HepG2 (cell line): ENCODE measurements at regions not wholly inside any gene's neighbourhood (a gene's known extent, or its start where the extent isn't known, plus 50 kb on each side); places are given as distances from the start of the nearest gene placed in this dataset.

Experiments used
- ATAC-seq: fragments of 200-7000 bp; cut with Tn5 transposase; 3 replicates; pipeline ENCODE4 v1.9.1; 2020; ENCODE audit warnings: mild to moderate bottlenecking, moderate library complexity
- BruUV-seq: library from RNA; stranded (reverse); fragments of 400-500 nt; replicated peaks from 2 replicates; lab custom pipeline; 2021; lab: Mats Ljungman, UMichigan
- CTCF ChIA-PET: fragments of 300-600 bp; formaldehyde crosslinking; extraction: SDS; loops from one replicate; lab custom pipeline; 2021; ENCODE audit warnings: low total read pairs, inconsistent platforms, low intra/inter-chr PET ratio; lab: Yijun Ruan, JAX
- POLR2A ChIA-PET: fragments of 350-600 bp; sonication (Branson Sonifier 250); formaldehyde crosslinking; loops from one replicate; lab custom pipeline; 2020; ENCODE audit warnings: antibody characterized with exemption, inconsistent platforms; lab: Yijun Ruan, JAX
- DNase-seq: peaks from one replicate; pipeline ENCODE4 v3.0.0-alpha.2; 2015; ENCODE audit warnings: low spot score
- FAIRE-seq: peaks from 3 replicates; lab custom pipeline; 2011; peaks lifted over from hg19 to GRCh38; lab: Jason Lieb, UNC
- H2AFZ ChIP-seq: one replicate; pipeline ENCODE4 v1.6.1; 2011; ENCODE audit warnings: low read length, inconsistent platforms
- H3K27ac ChIP-seq: fragments of 300-600 bp; 3 replicates; pipeline ENCODE4 v1.8.0; 2011; ENCODE audit warnings: mixed run types, mild to moderate bottlenecking, mixed read lengths, low read length, inconsistent platforms; ENCODE audit not compliant: insufficient read depth; ENCODE audit errors: extremely low read length
- H3K27me3 ChIP-seq, 2 experiments: fragments of 200-600 bp in 1 of 2; 2 replicates in 1 of 2; 3 replicates in 1 of 2; pipeline versions ENCODE4 v1.6.0 to v1.8.0; 2011; ENCODE audit warnings: low read length in 2 of 2, mild to moderate bottlenecking in 2 of 2, moderate library complexity in 2 of 2, inconsistent platforms in 1 of 2; ENCODE audit not compliant: insufficient read depth in 2 of 2, control insufficient read depth in 1 of 2
- H3K36me3 ChIP-seq, 2 experiments: fragments of 200-600 bp in 1 of 2; replicated peaks in 1 of 2; 2 replicates in 1 of 2; 3 replicates in 1 of 2; pipeline versions ENCODE4 v1.5.1 to v1.8.0; 2011; ENCODE audit warnings: low read length in 2 of 2, inconsistent platforms in 1 of 2; ENCODE audit not compliant: insufficient read depth in 2 of 2, control insufficient read depth in 1 of 2
- H3K4me1 ChIP-seq: 2 replicates; pipeline ENCODE4 v1.5.1; 2012; ENCODE audit warnings: low read length, inconsistent platforms; ENCODE audit not compliant: insufficient read depth
- H3K4me2 ChIP-seq: 2 replicates; pipeline ENCODE4 v1.6.0; 2011; ENCODE audit warnings: low read depth, low read length, inconsistent platforms
- H3K4me3 ChIP-seq, 3 experiments: fragments of 200-600 bp in 1 of 3; sonication (generic), shearing (Covaris generic) in 1 of 3; replicated peaks in 1 of 3; 2 replicates each; pipeline ENCODE4 v1.5.1; 2011 to 2016; ENCODE audit warnings: low read length in 3 of 3, inconsistent platforms in 2 of 3, low read depth in 2 of 3, mild to moderate bottlenecking in 2 of 3, control low read depth in 1 of 3, mixed read lengths in 1 of 3; ENCODE audit not compliant: insufficient read depth in 1 of 3
- H3K79me2 ChIP-seq: one replicate; pipeline ENCODE4 v1.6.1; 2011; ENCODE audit warnings: low read length, inconsistent platforms; ENCODE audit not compliant: insufficient read depth
- H3K9ac ChIP-seq: 2 replicates; pipeline ENCODE4 v1.6.0; 2011; ENCODE audit warnings: mild to moderate bottlenecking, low read depth, low read length, inconsistent platforms; ENCODE audit not compliant: insufficient read depth
- H3K9me3 ChIP-seq: 2 replicates; pipeline ENCODE4 v1.5.1; 2012; ENCODE audit warnings: mild to moderate bottlenecking, low read length
- H4K20me1 ChIP-seq: 2 replicates; pipeline ENCODE4 v1.6.0; 2011; ENCODE audit warnings: inconsistent platforms, mild to moderate bottlenecking, low read length, moderate library complexity; ENCODE audit not compliant: insufficient read depth
- BHLHE40 ChIP-seq: IDR thresholded peaks from 2 replicates; pipeline ENCODE4 v1.6.1; 2011; ENCODE audit warnings: low read length, improper control_type of control experiment
- FOXK2 ChIP-seq: fragments of 450-650 bp; IDR thresholded peaks from 2 replicates; pipeline ENCODE4 v1.6.1; 2016
- PAF1 ChIP-seq: IDR thresholded peaks from 2 replicates; pipeline ENCODE4 v1.6.1; 2016; ENCODE audit warnings: missing genetic modification reagents, missing compliant biosample characterization
- SMAD1 ChIP-seq: sonication (generic); formaldehyde crosslinking; IDR thresholded peaks from 2 replicates; pipeline ENCODE4 v1.4.0; 2020; ENCODE audit warnings: missing genetic modification reagents, low read depth, mild to moderate bottlenecking, borderline replicate concordance
- SRSF4 ChIP-seq: fragments of 200-400 bp; formaldehyde crosslinking; IDR thresholded peaks from one replicate; pipeline ENCODE4 v1.6.1; 2018; ENCODE audit warnings: mild to moderate bottlenecking, low read depth, low read length, moderate library complexity; ENCODE audit not compliant: poor library complexity, severe bottlenecking
- TARDBP ChIP-seq: sonication (generic); formaldehyde crosslinking; IDR thresholded peaks from 2 replicates; pipeline ENCODE4 v1.8.0; 2022; ENCODE audit warnings: mild to moderate bottlenecking, missing genetic modification reagents
- ZBTB38 ChIP-seq: sonication (generic); formaldehyde crosslinking; IDR thresholded peaks from 2 replicates; pipeline ENCODE4 v1.5.1; 2020; ENCODE audit warnings: mild to moderate bottlenecking, missing genetic modification reagents
- ZNF282 ChIP-seq: fragments of 450-650 bp; IDR thresholded peaks from 2 replicates; pipeline ENCODE4 v1.6.1; 2018; ENCODE audit not compliant: partially characterized antibody
- ZNF503 ChIP-seq: sonication (generic); formaldehyde crosslinking; IDR thresholded peaks from 2 replicates; pipeline ENCODE4 v1.4.0; 2020; ENCODE audit warnings: missing genetic modification reagents
- ZNF543 ChIP-seq: sonication (generic); formaldehyde crosslinking; IDR thresholded peaks from 2 replicates; pipeline ENCODE4 v1.4.0; 2020; ENCODE audit warnings: mild to moderate bottlenecking, missing genetic modification reagents
- ZNF687 ChIP-seq: sonication (generic); formaldehyde crosslinking; IDR thresholded peaks from 2 replicates; pipeline ENCODE4 v1.5.1; 2020; ENCODE audit warnings: mild to moderate bottlenecking, missing genetic modification reagents, moderate library complexity
- ZNF761 ChIP-seq: sonication (generic); formaldehyde crosslinking; conservative IDR thresholded peaks from 2 replicates; pipeline ENCODE4 v1.4.0; 2020; ENCODE audit warnings: mild to moderate bottlenecking, missing genetic modification reagents
- ZNF776 ChIP-seq: sonication (generic); formaldehyde crosslinking; IDR thresholded peaks from 2 replicates; pipeline ENCODE4 v1.4.0; 2020; ENCODE audit warnings: mild to moderate bottlenecking, missing genetic modification reagents
- WGBS: methylation state at CpG from one replicate; pipeline ENCODE4 v1.1.6; 2017; ENCODE audit warnings: low lambda C conversion rate; 5-methylcytosine and 5-hydroxymethylcytosine counted together
- in situ Hi-C: cut with HindIII; loops from 2 replicates; pipeline ENCODE4 v1.10.0; 2017; ENCODE audit warnings: low pct_unique_long_range_greater_than_20kb; ENCODE audit not compliant: extremely low pct_ligation_motif_present
- intact Hi-C: fragments of 100-400 bp; cut with micrococcal nuclease; formaldehyde crosslinking; loops from one replicate; pipeline ENCODE4 v1.10.0; 2022; ENCODE audit not compliant: unreplicated experiment
- TF ChIP-seq, protein P1 (sequence below), 2 experiments: sonication (generic) in 1 of 2; formaldehyde crosslinking in 1 of 2; IDR thresholded peaks; 2 replicates each; pipeline versions ENCODE4 v1.5.1 to v1.6.1; 2011 to 2020; ENCODE audit warnings: borderline replicate concordance in 1 of 2, low read depth in 1 of 2, low read length in 1 of 2, mild to moderate bottlenecking in 1 of 2, missing genetic modification reagents in 1 of 2, moderate library complexity in 1 of 2

DNA sequence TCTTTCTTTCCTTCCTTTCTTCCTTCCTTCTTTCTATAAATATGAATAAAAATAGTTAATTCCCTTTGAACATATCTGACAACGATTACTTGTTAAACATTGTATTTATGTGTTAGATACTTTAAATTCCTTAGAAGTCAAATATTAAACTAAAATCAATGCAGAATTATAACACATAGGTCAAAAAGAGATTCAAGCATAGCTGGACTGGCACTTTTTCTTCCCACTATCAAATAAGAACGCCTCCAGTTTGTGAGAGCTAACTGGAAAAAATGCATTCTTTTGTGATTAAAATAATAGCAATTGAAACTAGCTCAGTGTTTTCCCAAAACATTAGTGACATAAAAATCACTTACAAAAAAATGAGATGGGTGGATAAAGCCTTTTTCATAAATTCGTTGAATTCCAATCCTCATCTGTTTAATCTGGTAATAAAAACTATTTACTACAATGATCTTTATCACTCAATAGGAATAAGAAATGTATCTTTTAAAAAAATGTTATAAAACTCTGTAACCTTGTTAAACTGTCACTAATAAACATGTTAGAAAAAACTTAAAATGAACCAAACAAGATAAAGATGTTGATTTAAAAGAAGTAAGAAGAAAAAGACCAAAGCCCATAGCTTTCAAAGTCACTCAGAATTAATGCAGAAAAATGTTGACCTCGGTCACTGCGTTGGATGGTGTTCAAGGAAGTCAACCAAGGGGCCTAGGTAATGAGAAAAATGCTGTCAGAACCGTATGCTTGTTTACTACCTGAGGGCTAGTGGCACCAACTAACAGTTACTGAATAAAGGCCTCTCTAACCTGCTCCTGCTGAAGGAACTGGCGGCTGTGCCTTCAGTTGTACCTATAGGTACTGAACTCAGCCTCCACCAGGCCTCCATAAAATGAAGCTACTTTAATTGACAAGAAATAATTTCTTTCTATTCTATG is 1039.5 kb upstream of the SLC10A2 start:
- no peaks in the 10 kb centered on the region for H3K79me2 ChIP-seq
- POLR2A ChIA-PET, result no interaction called here
- H3K4me2 ChIP-seq, result no peak overlapping the region
- no peaks in the 10 kb centered on the region for H4K20me1 ChIP-seq
- no peak overlapping the region for H3K27ac ChIP-seq
- under 1% methylated on average over 7 of the region's 7 CpGs for WGBS
- no peak overlapping the region for H3K4me3 ChIP-seq
- H3K9me3 ChIP-seq, result peaks cover 66% of the 10 kb centered on the region
- H3K4me1 ChIP-seq, result no peaks in the 10 kb centered on the region
- H3K9ac ChIP-seq, result no peak overlapping the region
- DNase-seq (no peak), ATAC-seq (no peak), FAIRE-seq (no peak)
- intact Hi-C loops (no loop called here), in situ Hi-C loops (no loop called here)
- H3K27me3 ChIP-seq, result no peaks in the 10 kb centered on the region
- no peak overlapping the region for H2AFZ ChIP-seq
- H3K36me3 ChIP-seq, result no peaks in the 10 kb centered on the region
- CTCF ChIA-PET, result no interaction called here
- no TSS peak for BruUV-seq
- TF ChIP-seq ZBTB38 (CRISPR knock-in tag), result no peak
- no peak for TF ChIP-seq SMAD1
- TF ChIP-seq SRSF4, result no peak
- no peak for TF ChIP-seq TARDBP
- TF ChIP-seq PAF1 (CRISPR knock-in tag), result no peak
- no peak for TF ChIP-seq ZNF543
- TF ChIP-seq FOXK2, result no peak
- no peak for TF ChIP-seq ZNF282
- TF ChIP-seq ZNF761 (CRISPR knock-in tag), result no peak
- no peak for TF ChIP-seq ZNF687 (CRISPR knock-in tag)
- no peak for TF ChIP-seq BHLHE40
- TF ChIP-seq, protein P1, sequence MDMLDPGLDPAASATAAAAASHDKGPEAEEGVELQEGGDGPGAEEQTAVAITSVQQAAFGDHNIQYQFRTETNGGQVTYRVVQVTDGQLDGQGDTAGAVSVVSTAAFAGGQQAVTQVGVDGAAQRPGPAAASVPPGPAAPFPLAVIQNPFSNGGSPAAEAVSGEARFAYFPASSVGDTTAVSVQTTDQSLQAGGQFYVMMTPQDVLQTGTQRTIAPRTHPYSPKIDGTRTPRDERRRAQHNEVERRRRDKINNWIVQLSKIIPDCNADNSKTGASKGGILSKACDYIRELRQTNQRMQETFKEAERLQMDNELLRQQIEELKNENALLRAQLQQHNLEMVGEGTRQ (IDR thresholded peaks at IDR 0.05; ENCODE audit: low read depth, low read length), result no peak
- TF ChIP-seq, protein P1 (CRISPR knock-in tag; IDR thresholded peaks at IDR 0.05; ENCODE audit: borderline replicate concordance), result no peak
- no peak for TF ChIP-seq ZNF503 (CRISPR knock-in tag)
- TF ChIP-seq ZNF776, result no peak
